ENCODE measurements at regions not wholly inside any gene's neighbourhood (a gene's known extent, or its start where the extent isn't known, plus 50 kb on each side); places are given as distances from the start of the nearest gene placed in this dataset.

DNA sequence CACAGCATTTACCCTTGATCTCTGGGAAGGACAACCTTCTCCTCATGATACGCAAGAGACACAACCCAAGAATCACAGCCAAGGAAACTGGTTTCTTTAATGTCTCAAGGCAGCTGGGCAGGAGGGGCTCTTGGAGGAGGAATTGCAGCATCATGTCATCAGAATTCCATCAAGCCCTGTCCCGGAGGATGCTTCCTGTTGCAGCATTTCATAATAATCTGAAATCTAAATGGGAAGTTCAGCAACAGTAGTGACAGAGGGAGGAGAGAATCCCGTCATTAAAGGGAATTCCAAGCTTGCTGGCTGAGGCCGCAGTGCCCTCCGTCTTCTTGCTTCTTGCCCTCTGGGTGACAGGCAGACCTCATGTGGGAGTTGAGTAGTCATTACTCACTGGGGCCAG is 192.7 kb downstream of the TENT4A start:
- TF ChIP-seq, protein P1, sequence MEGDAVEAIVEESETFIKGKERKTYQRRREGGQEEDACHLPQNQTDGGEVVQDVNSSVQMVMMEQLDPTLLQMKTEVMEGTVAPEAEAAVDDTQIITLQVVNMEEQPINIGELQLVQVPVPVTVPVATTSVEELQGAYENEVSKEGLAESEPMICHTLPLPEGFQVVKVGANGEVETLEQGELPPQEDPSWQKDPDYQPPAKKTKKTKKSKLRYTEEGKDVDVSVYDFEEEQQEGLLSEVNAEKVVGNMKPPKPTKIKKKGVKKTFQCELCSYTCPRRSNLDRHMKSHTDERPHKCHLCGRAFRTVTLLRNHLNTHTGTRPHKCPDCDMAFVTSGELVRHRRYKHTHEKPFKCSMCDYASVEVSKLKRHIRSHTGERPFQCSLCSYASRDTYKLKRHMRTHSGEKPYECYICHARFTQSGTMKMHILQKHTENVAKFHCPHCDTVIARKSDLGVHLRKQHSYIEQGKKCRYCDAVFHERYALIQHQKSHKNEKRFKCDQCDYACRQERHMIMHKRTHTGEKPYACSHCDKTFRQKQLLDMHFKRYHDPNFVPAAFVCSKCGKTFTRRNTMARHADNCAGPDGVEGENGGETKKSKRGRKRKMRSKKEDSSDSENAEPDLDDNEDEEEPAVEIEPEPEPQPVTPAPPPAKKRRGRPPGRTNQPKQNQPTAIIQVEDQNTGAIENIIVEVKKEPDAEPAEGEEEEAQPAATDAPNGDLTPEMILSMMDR (IDR thresholded peaks at IDR 0.05; ENCODE audit: insufficient read depth, low read length, poor library complexity, severe bottlenecking): no peak
- TF ChIP-seq EZH2phosphoT487 (conservative IDR thresholded peaks at IDR 0.05; ENCODE audit: low read length): no peak

Data from SU-DHL-6 (cell line).